ENCODE measurements at regions not wholly inside any gene's neighbourhood (a gene's known extent, or its start where the extent isn't known, plus 50 kb on each side); places are given as distances from the start of the nearest gene placed in this dataset.

- peaks cover 19% of the 10 kb centered on the region for H3K27me3 Mint-ChIP-seq
- TF ChIP-seq CTCF (conservative IDR thresholded peaks at IDR 0.05) = no peak
- DNase-seq (ENCODE audit: extremely low spot score, unreplicated experiment) = no peak
- no peaks in the 10 kb centered on the region for H3K9me3 Mint-ChIP-seq
- peaks cover 34% of the 10 kb centered on the region for H3K4me1 Mint-ChIP-seq (ENCODE audit: unreplicated experiment)
- H3K27ac Mint-ChIP-seq = no peak overlapping the region
- H3K4me3 Mint-ChIP-seq = no peak overlapping the region
- no peaks in the 10 kb centered on the region for H3K36me3 Mint-ChIP-seq
These were observed 78.9 kb upstream of the RPS23 start for GRCh38 chr5:82356808-82357671.

GRCh38 chr5:82356021-82356420 lies 77.9 kb upstream of the RPS23 start:
- Mint-ChIP-seq H3K36me3 (no peaks in the 10 kb centered on the region), H3K27ac (no peak overlapping the region), H3K4me3 (no peak overlapping the region), H3K4me1 (ENCODE audit: unreplicated experiment) (peaks cover 40% of the 10 kb centered on the region), H3K27me3 (peaks cover 19% of the 10 kb centered on the region), H3K9me3 (no peaks in the 10 kb centered on the region)
- no peak for TF ChIP-seq CTCF (conservative IDR thresholded peaks at IDR 0.05)
- DNase-seq (ENCODE audit: extremely low spot score, unreplicated experiment) = no peak

- H3K4me3 Mint-ChIP-seq = no peak overlapping the region
- TF ChIP-seq CTCF (conservative IDR thresholded peaks at IDR 0.05) = no peak
These were observed 77.3 kb upstream of the RPS23 start for GRCh38 chr5:82355496-82355895.

GRCh38 chr5:82355053-82355452 lies 76.9 kb upstream of the RPS23 start:
- no peak overlapping the region for H3K4me3 Mint-ChIP-seq
- H3K27ac Mint-ChIP-seq = no peak overlapping the region
- TF ChIP-seq CTCF (conservative IDR thresholded peaks at IDR 0.05) = no peak
- DNase-seq (ENCODE audit: extremely low spot score, unreplicated experiment) = no peak
- H3K9me3 Mint-ChIP-seq = no peaks in the 10 kb centered on the region
- peaks cover 35% of the 10 kb centered on the region for H3K4me1 Mint-ChIP-seq (ENCODE audit: unreplicated experiment)
- no peaks in the 10 kb centered on the region for H3K36me3 Mint-ChIP-seq
- peaks cover 19% of the 10 kb centered on the region for H3K27me3 Mint-ChIP-seq

More at GRCh38 chr5:82355496-82355895, 77.3 kb upstream of the RPS23 start:
- H3K9me3 Mint-ChIP-seq = no peaks in the 10 kb centered on the region
- DNase-seq (ENCODE audit: extremely low spot score, unreplicated experiment) = no peak
- H3K36me3 Mint-ChIP-seq = no peaks in the 10 kb centered on the region
- peaks cover 19% of the 10 kb centered on the region for H3K27me3 Mint-ChIP-seq
- H3K4me1 Mint-ChIP-seq (ENCODE audit: unreplicated experiment) = peaks cover 37% of the 10 kb centered on the region
- H3K27ac Mint-ChIP-seq = no peak overlapping the region

- Mint-ChIP-seq H3K27ac (no peak overlapping the region), H3K9me3 (no peaks in the 10 kb centered on the region), H3K4me1 (ENCODE audit: unreplicated experiment) (peaks cover 30% of the 10 kb centered on the region), H3K4me3 (no peak overlapping the region), H3K36me3 (no peaks in the 10 kb centered on the region), H3K27me3 (peaks cover 19% of the 10 kb centered on the region)
- DNase-seq (ENCODE audit: extremely low spot score, unreplicated experiment) = no peak
- TF ChIP-seq CTCF (conservative IDR thresholded peaks at IDR 0.05) = no peak
These were observed 76.4 kb upstream of the RPS23 start for GRCh38 chr5:82354543-82354942.

All from type B pancreatic cell (in vitro differentiated cells).